Skin epidermis (tissue), 12 donors: ENCODE measurements at regions not wholly inside any gene's neighbourhood (a gene's known extent, or its start where the extent isn't known, plus 50 kb on each side); places are given as distances from the start of the nearest gene placed in this dataset.

Source experiments
- H3K27ac ChIP-seq, 21 experiments: fragments of 200-600 bp; sonication (generic) in 11 of 21; one replicate each; pipeline ENCODE4 v1.5.0; 2020; ENCODE audit warnings: mild to moderate bottlenecking in 3 of 21, inconsistent platforms in 2 of 21, moderate library complexity in 2 of 21
- H3K4me3 ChIP-seq, 7 experiments: fragments of 200-600 bp; sonication (generic) in 2 of 7; one replicate each; pipeline ENCODE4 v1.5.0; 2020; ENCODE audit warnings: inconsistent platforms in 2 of 7, mild to moderate bottlenecking in 2 of 7, moderate library complexity in 1 of 7

- no peak overlapping the region for H3K4me3 ChIP-seq
- H3K27ac ChIP-seq, result peak overlapping the region in 2 of 21 experiments; percentile 3 to 13
Measured at GRCh38 chr13:88908961-88909441, 1237.8 kb downstream of the SLITRK5 start.

- Histone ChIP-seq H3K4me3 (no peak overlapping the region), H3K27ac (no peak overlapping the region)
Measured at GRCh38 chr13:88919970-88920628, 1248.9 kb downstream of the SLITRK5 start.

- Histone ChIP-seq H3K27ac (no peak overlapping the region), H3K4me3 (no peak overlapping the region)
Measured at GRCh38 chr13:88925954-88926353, 1254.8 kb downstream of the SLITRK5 start.

- Histone ChIP-seq H3K4me3 (no peak overlapping the region), H3K27ac (no peak overlapping the region)
Measured at GRCh38 chr13:88926890-88927502, 1255.8 kb downstream of the SLITRK5 start.

- H3K4me3 ChIP-seq, result no peak overlapping the region
Measured at GRCh38 chr13:88932950-88933349, 1261.8 kb downstream of the SLITRK5 start.

GRCh38 chr13:88937384-88937783, 1266.2 kb downstream of the SLITRK5 start:
- H3K27ac ChIP-seq, result no peak overlapping the region
- no peak overlapping the region for H3K4me3 ChIP-seq

More at GRCh38 chr13:88932950-88933349, 1261.8 kb downstream of the SLITRK5 start:
- H3K27ac ChIP-seq, result peak overlapping the region in 1 of 21 experiments; percentile 30

- H3K27ac ChIP-seq, result no peak overlapping the region
Measured at GRCh38 chr13:88945793-88946192, 1274.6 kb downstream of the SLITRK5 start.

GRCh38 chr13:88948501-88948900, 1277.3 kb downstream of the SLITRK5 start:
- no peak overlapping the region for H3K27ac ChIP-seq
- no peak overlapping the region for H3K4me3 ChIP-seq

More at GRCh38 chr13:88945793-88946192, 1274.6 kb downstream of the SLITRK5 start:
- no peak overlapping the region for H3K4me3 ChIP-seq

- H3K4me3 ChIP-seq, result no peak overlapping the region
- H3K27ac ChIP-seq, result peak overlapping the region in 1 of 21 experiments; percentile 13
Measured at GRCh38 chr13:88958821-88959220, 1287.7 kb downstream of the SLITRK5 start.

- Histone ChIP-seq H3K27ac (no peak overlapping the region), H3K4me3 (no peak overlapping the region)
Measured at GRCh38 chr13:88976466-88976865, 1305.3 kb downstream of the SLITRK5 start.

GRCh38 chr13:88978607-88979006, 1307.4 kb downstream of the SLITRK5 start:
- H3K4me3 ChIP-seq, result no peak overlapping the region

GRCh38 chr13:88979465-88980175, 1308.4 kb downstream of the SLITRK5 start:
- Histone ChIP-seq H3K27ac (no peak overlapping the region), H3K4me3 (no peak overlapping the region)

More at GRCh38 chr13:88978607-88979006, 1307.4 kb downstream of the SLITRK5 start:
- no peak overlapping the region for H3K27ac ChIP-seq

GRCh38 chr13:89003656-89004055, 1332.5 kb downstream of the SLITRK5 start:
- H3K4me3 ChIP-seq, result no peak overlapping the region
- no peak overlapping the region for H3K27ac ChIP-seq

- no peak overlapping the region for H3K27ac ChIP-seq
- no peak overlapping the region for H3K4me3 ChIP-seq
Measured at GRCh38 chr13:89011615-89012014, 1340.4 kb downstream of the SLITRK5 start.

GRCh38 chr13:89027694-89028306, 1356.6 kb downstream of the SLITRK5 start:
- no peak overlapping the region for H3K4me3 ChIP-seq
- no peak overlapping the region for H3K27ac ChIP-seq

- H3K27ac ChIP-seq, result no peak overlapping the region
Measured at GRCh38 chr13:89029062-89029461, 1357.9 kb downstream of the SLITRK5 start.

GRCh38 chr13:89034015-89034414, 1362.8 kb downstream of the SLITRK5 start:
- Histone ChIP-seq H3K27ac (no peak overlapping the region), H3K4me3 (no peak overlapping the region)

More at GRCh38 chr13:89029062-89029461, 1357.9 kb downstream of the SLITRK5 start:
- H3K4me3 ChIP-seq, result no peak overlapping the region

- no peak overlapping the region for H3K27ac ChIP-seq
- no peak overlapping the region for H3K4me3 ChIP-seq
Measured at GRCh38 chr13:89052699-89053098, 1381.5 kb downstream of the SLITRK5 start.

- H3K27ac ChIP-seq, result no peak overlapping the region
- no peak overlapping the region for H3K4me3 ChIP-seq
Measured at GRCh38 chr13:89053418-89053817, 1382.2 kb downstream of the SLITRK5 start.

GRCh38 chr13:89057274-89057673, 1386.1 kb downstream of the SLITRK5 start:
- Histone ChIP-seq H3K4me3 (no peak overlapping the region), H3K27ac (no peak overlapping the region)
